DOHH2 (cell line): ENCODE measurements at regions not wholly inside any gene's neighbourhood (a gene's known extent, or its start where the extent isn't known, plus 50 kb on each side); places are given as distances from the start of the nearest gene placed in this dataset.

ENCODE experiments used
- CTCF ChIP-seq: fragments of 200-600 bp; sonication (generic); IDR thresholded peaks from one replicate; pipeline ENCODE4 v1.5.1; 2014; ENCODE audit warnings: antibody characterized with exemption, mild to moderate bottlenecking, low read depth, low read length; ENCODE audit not compliant: poor library complexity, severe bottlenecking
- EZH2phosphoT487 ChIP-seq: fragments of 200-600 bp; sonication (generic); IDR thresholded peaks from 2 replicates; pipeline ENCODE4 v1.6.1; 2017; ENCODE audit warnings: borderline replicate concordance, mild to moderate bottlenecking, antibody characterized with exemption, low read length, moderate library complexity, mixed read lengths

- TF ChIP-seq CTCF, result no peak
- no peak for TF ChIP-seq EZH2phosphoT487
These were observed 296.8 kb upstream of the AADAT start for GRCh38 chr4:170386511-170386910.
